GM12878 (cell line): ENCODE measurements at regions not wholly inside any gene's neighbourhood (a gene's known extent, or its start where the extent isn't known, plus 50 kb on each side); places are given as distances from the start of the nearest gene placed in this dataset.

Experiments used
- ATAC-seq: fragments of 200-7000 bp; cut with Tn5 transposase; 3 replicates; pipeline ENCODE4 v1.9.1; 2020; ENCODE audit warnings: mild to moderate bottlenecking, moderate library complexity
- BruUV-seq: library from RNA; stranded (reverse); fragments of 400-500 nt; replicated peaks from 2 replicates; lab custom pipeline; 2021; lab: Mats Ljungman, UMichigan
- CTCF ChIA-PET: fragments of 300-600 bp; sonication (Branson Sonifier 250); formaldehyde crosslinking; extraction: SDS; loops from one replicate; lab custom pipeline; 2021; ENCODE audit warnings: inconsistent platforms; lab: Yijun Ruan, JAX
- POLR2A ChIA-PET: fragments of 350-600 bp; formaldehyde crosslinking; extraction: SDS; loops from one replicate; lab custom pipeline; 2021; ENCODE audit warnings: inconsistent platforms; lab: Charles Lee
- RAD21 ChIA-PET: fragments of 300-600 bp; sonication (Branson Sonifier 250); formaldehyde crosslinking; loops from one replicate; lab custom pipeline; 2023; ENCODE audit warnings: antibody characterized with exemption; ENCODE audit not compliant: unreplicated experiment; lab: Charles Lee
- SMC1A ChIA-PET: fragments of 300-600 bp; sonication (Branson Sonifier 250); formaldehyde crosslinking; loops from one replicate; lab custom pipeline; 2023; ENCODE audit not compliant: unreplicated experiment, uncharacterized antibody; lab: Charles Lee
- DNase-seq: peaks from one replicate; pipeline ENCODE4 v3.0.0-alpha.2; 2011; ENCODE audit warnings: low read depth, low spot score
- FAIRE-seq: peaks from 3 replicates; lab custom pipeline; 2011; peaks lifted over from hg19 to GRCh38; lab: Jason Lieb, UNC
- H2AFZ ChIP-seq: 2 replicates; pipeline ENCODE4 v1.6.0; 2011; ENCODE audit warnings: low read depth, low read length, control low read depth; ENCODE audit not compliant: control insufficient read depth
- H3K27ac ChIP-seq: 2 replicates; pipeline ENCODE4 v1.5.1; 2011; ENCODE audit warnings: control low read depth; ENCODE audit not compliant: control insufficient read depth, insufficient read depth
- H3K27me3 ChIP-seq, 2 experiments: replicated peaks in 1 of 2; 2 replicates each; pipeline versions ENCODE4 v1.6.0 to v1.6.1; 2011; ENCODE audit warnings: low read length in 1 of 2; ENCODE audit not compliant: control insufficient read depth in 2 of 2, insufficient read depth in 2 of 2
- H3K36me3 ChIP-seq, 2 experiments: 2 replicates each; pipeline ENCODE4 v1.5.1; 2011; ENCODE audit warnings: low read length in 1 of 2; ENCODE audit not compliant: control insufficient read depth in 2 of 2, insufficient read depth in 2 of 2
- H3K4me1 ChIP-seq: 2 replicates; pipeline ENCODE4 v1.6.1; 2011; ENCODE audit warnings: mild to moderate bottlenecking, low read length, moderate library complexity, mixed read lengths; ENCODE audit not compliant: control insufficient read depth, insufficient read depth
- H3K4me2 ChIP-seq: 2 replicates; pipeline ENCODE4 v1.6.0; 2011; ENCODE audit warnings: control low read depth; ENCODE audit not compliant: control insufficient read depth, insufficient read depth
- H3K4me3 ChIP-seq: fragments of 200-600 bp; sonication (generic); 2 replicates; pipeline ENCODE4 v1.5.1; 2016
- H3K79me2 ChIP-seq: 2 replicates; pipeline ENCODE4 v1.6.0; 2011; ENCODE audit warnings: low read length; ENCODE audit not compliant: control insufficient read depth, insufficient read depth
- H3K9ac ChIP-seq: 2 replicates; pipeline ENCODE4 v1.8.0; 2011; ENCODE audit warnings: low read length, control low read depth, mixed read lengths; ENCODE audit not compliant: control insufficient read depth, insufficient read depth
- H3K9me3 ChIP-seq: replicated peaks from 3 replicates; pipeline ENCODE4 v1.5.1; 2011; ENCODE audit warnings: mild to moderate bottlenecking, low read length; ENCODE audit not compliant: control insufficient read depth, insufficient read depth
- H4K20me1 ChIP-seq: 2 replicates; pipeline ENCODE4 v1.6.0; 2011; ENCODE audit not compliant: control insufficient read depth, insufficient read depth
- ASH2L ChIP-seq: fragments of 300-600, 200-600 bp; sonication (generic); IDR thresholded peaks from 2 replicates; pipeline ENCODE4 v1.6.1; 2017; ENCODE audit warnings: low read depth, mild to moderate bottlenecking, borderline replicate concordance
- BHLHE40 ChIP-seq, 2 experiments: fragments of 450-650 bp in 1 of 2; IDR thresholded peaks; 2 replicates each; pipeline ENCODE4 v1.6.1; 2011 to 2017; ENCODE audit warnings: low read depth in 2 of 2, borderline replicate concordance in 1 of 2, improper control_type of control experiment in 1 of 2, low read length in 1 of 2, mild to moderate bottlenecking in 1 of 2
- CHD4 ChIP-seq: fragments of 200-600 bp; sonication (generic); IDR thresholded peaks from 2 replicates; pipeline ENCODE4 v1.6.1; 2016; ENCODE audit warnings: mild to moderate bottlenecking
- CREB1 ChIP-seq: IDR thresholded peaks from 2 replicates; pipeline ENCODE4 v1.6.1; 2012; ENCODE audit warnings: low read depth, mild to moderate bottlenecking, inconsistent platforms
- CTCF ChIP-seq, 3 experiments: IDR thresholded peaks in 2 of 3; conservative IDR thresholded peaks in 1 of 3; 2 replicates each; pipeline ENCODE4 v1.5.1; 2011; ENCODE audit warnings: low read depth in 3 of 3, low read length in 3 of 3, mild to moderate bottlenecking in 3 of 3, control low read depth in 2 of 3, moderate library complexity in 2 of 3, inconsistent platforms in 1 of 3, mixed read lengths in 1 of 3; ENCODE audit not compliant: control insufficient read depth in 2 of 3, insufficient read depth in 1 of 3; ENCODE audit errors: extremely low read depth in 1 of 3
- IRF3 ChIP-seq: fragments of 450-650 bp; IDR thresholded peaks from 2 replicates; pipeline ENCODE4 v1.6.1; 2014; ENCODE audit warnings: mild to moderate bottlenecking
- KLF5 ChIP-seq: fragments of 450-650 bp; IDR thresholded peaks from 2 replicates; pipeline ENCODE4 v1.6.1; 2014; ENCODE audit warnings: mild to moderate bottlenecking; ENCODE audit not compliant: partially characterized antibody
- SP1 ChIP-seq: IDR thresholded peaks from one replicate; pipeline ENCODE4 v1.6.1; 2011; ENCODE audit warnings: low read depth, low read length
- SREBF2 ChIP-seq: IDR thresholded peaks from 2 replicates; pipeline ENCODE4 v1.6.1; 2012; ENCODE audit warnings: mild to moderate bottlenecking, low read length
- TCF12 ChIP-seq: IDR thresholded peaks from 2 replicates; pipeline ENCODE4 v1.6.1; 2011; ENCODE audit warnings: low read depth, mild to moderate bottlenecking, low read length
- WGBS: methylation state at CpG from one replicate; pipeline ENCODE4 v1.1.6; 2016; ENCODE audit warnings: low lambda C conversion rate; ENCODE audit not compliant: insufficient replicate concordance, insufficient coverage; ENCODE audit errors: missing lambda C conversion rate; 5-methylcytosine and 5-hydroxymethylcytosine counted together
- in situ Hi-C: fragments of 300-500 bp; cut with MboI; formaldehyde crosslinking; loops from 9 replicates; pipeline ENCODE4 v1.14.3; 2018; ENCODE audit warnings: mixed read lengths
- intact Hi-C: fragments of 100-400 bp; cut with micrococcal nuclease; formaldehyde crosslinking; loops from one replicate; pipeline ENCODE4 v1.14.2; 2022; ENCODE audit not compliant: unreplicated experiment
- TF ChIP-seq, protein P1 (sequence below): IDR thresholded peaks from 2 replicates; pipeline ENCODE4 v1.6.1; 2012; ENCODE audit warnings: low read depth, low read length, improper control_type of control experiment

GRCh38 chr14:104356020-104356737 is 217.8 kb downstream of the KIF26A start:
- Histone ChIP-seq H3K9me3 (no peaks in the 10 kb centered on the region; the same call in 2 of the 3 replicates), H4K20me1 (no peaks in the 10 kb centered on the region), H3K27me3 (no peaks in the 10 kb centered on the region; a peak in 1 of 4 replicates), H3K27ac (no peak overlapping the region), H3K4me3 (no peak overlapping the region), H3K79me2 (no peaks in the 10 kb centered on the region), H3K4me2 (no peak overlapping the region), H3K36me3 (no peaks in the 10 kb centered on the region), H2AFZ (no peak overlapping the region), H3K4me1 (no peaks in the 10 kb centered on the region), H3K9ac (no peak overlapping the region)
- FAIRE-seq (no peak), DNase-seq (no peak), ATAC-seq (no peak)
- RAD21 ChIA-PET: no interaction called here
- CTCF ChIA-PET: no interaction called here
- WGBS: 14% methylated on average over 14 of the region's 16 CpGs
- no TSS peak for BruUV-seq
- SMC1A ChIA-PET: no interaction called here
- in situ Hi-C loops (no loop called here), intact Hi-C loops (no loop called here)
- TF ChIP-seq CREB1: no peak
- TF ChIP-seq TCF12: no peak
- TF ChIP-seq SP1: no peak
- TF ChIP-seq BHLHE40 (IDR thresholded peaks at IDR 0.05; ENCODE audit: borderline replicate concordance in 1 of 2, low read depth in 2 of 2, low read length in 1 of 2): no peak
- TF ChIP-seq CHD4: no peak
- no peak for TF ChIP-seq CTCF (IDR thresholded peaks at IDR 0.05 in 2 of 3, conservative IDR thresholded peaks at IDR 0.05 in 1 of 3; ENCODE audit: control insufficient read depth in 2 of 3, extremely low read depth in 1 of 3, insufficient read depth in 1 of 3, low read depth in 3 of 3, low read length in 3 of 3)
- TF ChIP-seq, protein P1, sequence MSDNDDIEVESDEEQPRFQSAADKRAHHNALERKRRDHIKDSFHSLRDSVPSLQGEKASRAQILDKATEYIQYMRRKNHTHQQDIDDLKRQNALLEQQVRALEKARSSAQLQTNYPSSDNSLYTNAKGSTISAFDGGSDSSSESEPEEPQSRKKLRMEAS: no peak
- TF ChIP-seq IRF3: no peak
- TF ChIP-seq ASH2L: no peak
- TF ChIP-seq SREBF2: no peak
- no peak for TF ChIP-seq KLF5
- POLR2A ChIA-PET: no interaction called here
